ENCODE measurements at regions not wholly inside any gene's neighbourhood (a gene's known extent, or its start where the extent isn't known, plus 50 kb on each side); places are given as distances from the start of the nearest gene placed in this dataset.

DNA sequence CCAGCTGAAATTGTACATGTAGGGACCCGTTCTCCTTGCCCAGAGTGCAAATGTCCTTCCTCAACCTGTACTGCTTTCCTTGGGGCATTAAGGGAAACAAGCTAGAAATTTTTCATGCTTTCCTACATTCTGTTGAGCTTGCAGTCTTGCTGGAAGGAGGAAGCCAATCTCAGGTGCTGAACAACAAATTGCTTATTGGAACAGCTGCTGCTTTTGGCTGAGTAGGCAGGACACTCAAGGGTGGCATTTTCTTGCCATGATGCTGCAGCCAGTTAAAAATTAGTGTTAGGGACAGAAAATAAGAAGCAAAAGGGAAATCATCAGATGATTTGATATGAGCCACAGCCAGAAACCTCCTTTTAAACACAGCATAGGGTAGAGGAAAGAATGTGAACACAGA is 223.7 kb downstream of the QDPR start:
- no peaks in the 10 kb centered on the region for H4K20me1 ChIP-seq (ENCODE audit: control insufficient read depth, insufficient read depth)
- no peaks in the 10 kb centered on the region for H3K79me2 ChIP-seq (ENCODE audit: control insufficient read depth, insufficient read depth, low read length)
- no peak for ATAC-seq
- no TSS peak for BruUV-seq (replicated peaks)
- 0% methylated on average over 1 of the region's 1 CpG for WGBS (ENCODE audit: insufficient coverage, insufficient replicate concordance, low lambda C conversion rate, missing lambda C conversion rate)
- H3K9me3 ChIP-seq (replicated peaks; ENCODE audit: control insufficient read depth, insufficient read depth, low read length): no peaks in the 10 kb centered on the region
- no peak for DNase-seq (ENCODE audit: low read depth, low spot score)
- no peaks in the 10 kb centered on the region for H3K27me3 ChIP-seq (replicated peaks in 1 of 2; ENCODE audit: control insufficient read depth in 2 of 2, insufficient read depth in 2 of 2, low read length in 1 of 2)
- no peaks in the 10 kb centered on the region for H3K36me3 ChIP-seq (ENCODE audit: control insufficient read depth in 2 of 2, insufficient read depth in 2 of 2, low read length in 1 of 2)
- no peak overlapping the region for H3K4me3 ChIP-seq
- no peaks in the 10 kb centered on the region for H3K4me1 ChIP-seq (ENCODE audit: control insufficient read depth, insufficient read depth, low read length)
- CTCF ChIA-PET: interaction anchor here (2.0 kb wide), 1 partner anchor 35 kb away, joined by 4 read pairs; no protein-coding TSS in a partner anchor
- intact Hi-C loops (cut with micrococcal nuclease; ENCODE audit: unreplicated experiment): no loop called here
- SMC1A ChIA-PET (ENCODE audit: uncharacterized antibody, unreplicated experiment): no interaction called here
- no peak overlapping the region for H3K9ac ChIP-seq (ENCODE audit: control insufficient read depth, insufficient read depth, low read length)
- FAIRE-seq: no peak
- no peak for TF ChIP-seq SREBF1 (IDR thresholded peaks at IDR 0.05; ENCODE audit: low read length)
- no peak overlapping the region for H3K4me2 ChIP-seq (ENCODE audit: control insufficient read depth, insufficient read depth)
- RAD21 ChIA-PET (ENCODE audit: unreplicated experiment): no interaction called here
- no peak overlapping the region for H3K27ac ChIP-seq (ENCODE audit: control insufficient read depth, insufficient read depth)
- no peak overlapping the region for H2AFZ ChIP-seq (ENCODE audit: control insufficient read depth, low read depth, low read length)
- in situ Hi-C loops (cut with MboI): no loop called here
- POLR2A ChIA-PET: interaction anchor here (0.9 kb wide), 1 partner anchor 220 kb away, joined by 3 read pairs; no protein-coding TSS in a partner anchor

DNA sequence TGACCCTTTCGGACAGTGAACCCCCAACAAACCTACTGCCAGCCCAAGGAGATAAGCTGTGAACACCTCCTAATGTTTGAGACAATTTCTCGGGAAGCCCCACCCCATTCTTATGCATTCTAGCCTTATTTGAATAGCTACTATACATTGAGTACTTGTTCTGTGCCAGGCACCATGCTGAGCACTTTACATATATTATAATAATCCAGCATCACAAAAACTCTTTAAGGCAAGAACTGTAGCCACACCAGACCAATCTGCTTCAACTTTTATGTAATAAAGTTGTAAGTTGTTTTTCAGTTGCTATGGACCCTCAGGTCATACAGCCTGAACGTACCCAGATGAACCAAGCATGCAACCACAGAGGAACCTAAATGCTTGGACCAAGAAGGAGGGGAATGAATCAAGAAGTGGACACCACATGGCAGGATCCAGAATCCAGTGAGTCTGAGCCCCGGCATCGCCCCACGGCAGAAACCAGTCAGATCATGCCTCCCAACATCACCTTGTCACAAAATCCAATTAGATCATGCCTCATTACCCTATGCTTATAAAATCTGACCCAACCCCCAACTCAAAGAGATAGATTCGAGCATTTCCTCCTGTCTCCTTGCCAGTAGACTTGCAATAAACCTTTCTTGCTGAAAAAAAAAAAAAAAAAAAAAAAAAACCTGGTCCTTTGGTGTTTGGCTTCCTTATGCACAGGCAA is 225.0 kb downstream of the QDPR start:
- in situ Hi-C loops (cut with MboI) (no loop called here), intact Hi-C loops (cut with micrococcal nuclease; ENCODE audit: unreplicated experiment) (no loop called here)
- Histone ChIP-seq H3K36me3 (ENCODE audit: control insufficient read depth in 2 of 2, insufficient read depth in 2 of 2, low read length in 1 of 2) (no peaks in the 10 kb centered on the region), H3K27me3 (replicated peaks in 1 of 2; ENCODE audit: control insufficient read depth in 2 of 2, insufficient read depth in 2 of 2, low read length in 1 of 2) (no peaks in the 10 kb centered on the region), H3K79me2 (ENCODE audit: control insufficient read depth, insufficient read depth, low read length) (no peaks in the 10 kb centered on the region), H4K20me1 (ENCODE audit: control insufficient read depth, insufficient read depth) (no peaks in the 10 kb centered on the region), H3K9ac (ENCODE audit: control insufficient read depth, insufficient read depth, low read length) (no peak overlapping the region), H3K4me3 (no peak overlapping the region), H3K4me1 (ENCODE audit: control insufficient read depth, insufficient read depth, low read length) (no peaks in the 10 kb centered on the region), H3K4me2 (ENCODE audit: control insufficient read depth, insufficient read depth) (no peak overlapping the region), H3K27ac (ENCODE audit: control insufficient read depth, insufficient read depth) (no peak overlapping the region), H3K9me3 (replicated peaks; ENCODE audit: control insufficient read depth, insufficient read depth, low read length) (no peaks in the 10 kb centered on the region), H2AFZ (ENCODE audit: control insufficient read depth, low read depth, low read length) (no peak overlapping the region)
- SMC1A ChIA-PET (ENCODE audit: uncharacterized antibody, unreplicated experiment): interaction anchor here (0.5 kb wide), 1 partner anchor 62 kb away, joined by 3 read pairs; no protein-coding TSS in a partner anchor
- FAIRE-seq (no peak), DNase-seq (ENCODE audit: low read depth, low spot score) (no peak), ATAC-seq (no peak)
- TF ChIP-seq TCF3 (IDR thresholded peaks at IDR 0.05; ENCODE audit: borderline replicate concordance, insufficient read depth, low read depth, low read length) (no peak), SUZ12 (IDR thresholded peaks at IDR 0.05; ENCODE audit: unreplicated experiment) (no peak), RFX5 (IDR thresholded peaks at IDR 0.05; ENCODE audit: low read depth, low read length) (no peak), POLR2AphosphoS5 (IDR thresholded peaks at IDR 0.05; ENCODE audit: low read length) (no peak), IRF4 (IDR thresholded peaks at IDR 0.05; ENCODE audit: low read depth, low read length) (no peak), SRF (IDR thresholded peaks at IDR 0.05; ENCODE audit: low read depth in 2 of 2, low read length in 2 of 2) (no peak), TBL1XR1 (IDR thresholded peaks at IDR 0.05; ENCODE audit: low read depth, low read length) (no peak), CBFB (IDR thresholded peaks at IDR 0.05; ENCODE audit: low read depth) (no peak), JUNB (IDR thresholded peaks at IDR 0.05) (no peak), BMI1 (IDR thresholded peaks at IDR 0.05; ENCODE audit: borderline replicate concordance) (no peak)
- TF ChIP-seq, protein P1, sequence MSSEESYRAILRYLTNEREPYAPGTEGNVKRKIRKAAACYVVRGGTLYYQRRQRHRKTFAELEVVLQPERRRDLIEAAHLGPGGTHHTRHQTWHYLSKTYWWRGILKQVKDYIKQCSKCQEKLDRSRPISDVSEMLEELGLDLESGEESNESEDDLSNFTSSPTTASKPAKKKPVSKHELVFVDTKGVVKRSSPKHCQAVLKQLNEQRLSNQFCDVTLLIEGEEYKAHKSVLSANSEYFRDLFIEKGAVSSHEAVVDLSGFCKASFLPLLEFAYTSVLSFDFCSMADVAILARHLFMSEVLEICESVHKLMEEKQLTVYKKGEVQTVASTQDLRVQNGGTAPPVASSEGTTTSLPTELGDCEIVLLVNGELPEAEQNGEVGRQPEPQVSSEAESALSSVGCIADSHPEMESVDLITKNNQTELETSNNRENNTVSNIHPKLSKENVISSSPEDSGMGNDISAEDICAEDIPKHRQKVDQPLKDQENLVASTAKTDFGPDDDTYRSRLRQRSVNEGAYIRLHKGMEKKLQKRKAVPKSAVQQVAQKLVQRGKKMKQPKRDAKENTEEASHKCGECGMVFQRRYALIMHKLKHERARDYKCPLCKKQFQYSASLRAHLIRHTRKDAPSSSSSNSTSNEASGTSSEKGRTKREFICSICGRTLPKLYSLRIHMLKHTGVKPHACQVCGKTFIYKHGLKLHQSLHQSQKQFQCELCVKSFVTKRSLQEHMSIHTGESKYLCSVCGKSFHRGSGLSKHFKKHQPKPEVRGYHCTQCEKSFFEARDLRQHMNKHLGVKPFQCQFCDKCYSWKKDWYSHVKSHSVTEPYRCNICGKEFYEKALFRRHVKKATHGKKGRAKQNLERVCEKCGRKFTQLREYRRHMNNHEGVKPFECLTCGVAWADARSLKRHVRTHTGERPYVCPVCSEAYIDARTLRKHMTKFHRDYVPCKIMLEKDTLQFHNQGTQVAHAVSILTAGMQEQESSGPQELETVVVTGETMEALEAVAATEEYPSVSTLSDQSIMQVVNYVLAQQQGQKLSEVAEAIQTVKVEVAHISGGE (CRISPR knock-in tag; IDR thresholded peaks at IDR 0.05): no peak
- POLR2A ChIA-PET: interaction anchor here (0.9 kb wide), 1 partner anchor 24 kb away, joined by 3 read pairs; no protein-coding TSS in a partner anchor
- no TSS peak for BruUV-seq (replicated peaks)
- RAD21 ChIA-PET (ENCODE audit: unreplicated experiment): no interaction called here
- WGBS (ENCODE audit: insufficient coverage, insufficient replicate concordance, low lambda C conversion rate, missing lambda C conversion rate): 32% methylated on average over 6 of the region's 7 CpGs
- CTCF ChIA-PET: interaction anchor here (2.0 kb wide), 1 partner anchor 37 kb away, joined by 4 read pairs; no protein-coding TSS in a partner anchor
